ENCODE measurements at regions not wholly inside any gene's neighbourhood (a gene's known extent, or its start where the extent isn't known, plus 50 kb on each side); places are given as distances from the start of the nearest gene placed in this dataset.

- ATAC-seq (no peak), DNase-seq (no peak)
- Histone ChIP-seq H3K27me3 (no peaks in the 10 kb centered on the region), H3K4me1 (no peaks in the 10 kb centered on the region), H3K9me3 (no peaks in the 10 kb centered on the region), H3K27ac (no peak overlapping the region), H3K4me3 (no peak overlapping the region), H3K36me3 (no peaks in the 10 kb centered on the region)
- TF ChIP-seq CTCF (IDR thresholded peaks at IDR 0.05) (no peak), POLR2A (IDR thresholded peaks at IDR 0.05) (no peak)
- intact Hi-C loops (cut with DNase I): no loop called here
- WGBS (ENCODE audit: insufficient coverage, low coverage, low lambda C conversion rate, missing lambda C conversion rate): 100% methylated on average over 4 of the region's 5 CpGs
These were observed 80.0 kb downstream of the NAV1 start for GRCh38 chr1:201618905-201619304.

GRCh38 chr1:201619513-201619912 is 80.6 kb downstream of the NAV1 start:
- DNase-seq (no peak), ATAC-seq (no peak)
- Histone ChIP-seq H3K27ac (no peak overlapping the region), H3K4me3 (no peak overlapping the region), H3K4me1 (no peaks in the 10 kb centered on the region), H3K27me3 (no peaks in the 10 kb centered on the region), H3K36me3 (no peaks in the 10 kb centered on the region), H3K9me3 (no peaks in the 10 kb centered on the region)
- TF ChIP-seq POLR2A (IDR thresholded peaks at IDR 0.05): no peak
- no peak for TF ChIP-seq CTCF (IDR thresholded peaks at IDR 0.05)
- intact Hi-C loops (cut with DNase I): no loop called here
- WGBS (ENCODE audit: insufficient coverage, low coverage, low lambda C conversion rate, missing lambda C conversion rate): 100% methylated on average over 1 of the region's 1 CpG

- Histone ChIP-seq H3K27me3 (no peaks in the 10 kb centered on the region), H3K4me3 (no peak overlapping the region), H3K27ac (no peak overlapping the region), H3K36me3 (no peaks in the 10 kb centered on the region), H3K4me1 (no peaks in the 10 kb centered on the region), H3K9me3 (no peaks in the 10 kb centered on the region)
- WGBS (ENCODE audit: insufficient coverage, low coverage, low lambda C conversion rate, missing lambda C conversion rate): 83% methylated on average over 1 of the region's 4 CpGs
- DNase-seq: no peak
- intact Hi-C loops (cut with DNase I): no loop called here
- TF ChIP-seq POLR2A (IDR thresholded peaks at IDR 0.05) (no peak), CTCF (IDR thresholded peaks at IDR 0.05) (no peak)
- no peak for ATAC-seq
These were observed 83.4 kb downstream of the NAV1 start for GRCh38 chr1:201622353-201622752.

- TF ChIP-seq POLR2A (IDR thresholded peaks at IDR 0.05): no peak
- no peak for TF ChIP-seq CTCF (IDR thresholded peaks at IDR 0.05)
- Histone ChIP-seq H3K36me3 (no peaks in the 10 kb centered on the region), H3K27ac (no peak overlapping the region), H3K9me3 (no peaks in the 10 kb centered on the region), H3K27me3 (no peaks in the 10 kb centered on the region), H3K4me1 (no peaks in the 10 kb centered on the region), H3K4me3 (no peak overlapping the region)
- DNase-seq: no peak
- no CpG with 5 or more reads among the region's 15 CpGs for WGBS (ENCODE audit: insufficient coverage, low coverage, low lambda C conversion rate, missing lambda C conversion rate)
- intact Hi-C loops (cut with DNase I): no loop called here
- ATAC-seq: no peak
These were observed 83.9 kb downstream of the NAV1 start for GRCh38 chr1:201622824-201623223.

- 72% methylated on average over 4 of the region's 4 CpGs for WGBS (ENCODE audit: insufficient coverage, low coverage, low lambda C conversion rate, missing lambda C conversion rate)
- Histone ChIP-seq H3K9me3 (no peaks in the 10 kb centered on the region), H3K36me3 (no peaks in the 10 kb centered on the region), H3K27me3 (no peaks in the 10 kb centered on the region), H3K27ac (no peak overlapping the region), H3K4me3 (no peak overlapping the region), H3K4me1 (no peaks in the 10 kb centered on the region)
- DNase-seq (no peak), ATAC-seq (no peak)
- intact Hi-C loops (cut with DNase I): no loop called here
- TF ChIP-seq CTCF (IDR thresholded peaks at IDR 0.05) (no peak), POLR2A (IDR thresholded peaks at IDR 0.05) (no peak)
These were observed 85.9 kb downstream of the NAV1 start for GRCh38 chr1:201624741-201625225.

Measured in right lobe of liver (tissue), 6 donors.